ENCODE measurements at regions not wholly inside any gene's neighbourhood (a gene's known extent, or its start where the extent isn't known, plus 50 kb on each side); places are given as distances from the start of the nearest gene placed in this dataset.

- TF ChIP-seq POLR2A (IDR thresholded peaks at IDR 0.05; ENCODE audit: low read depth, low read length) (no peak), POLR2AphosphoS5 (IDR thresholded peaks at IDR 0.05; ENCODE audit: low read depth, low read length) (no peak)
Measured at GRCh38 chr2:226641008-226641407, 158.6 kb downstream of the IRS1 start.

Data from GM12892 (cell line).